GM10266 (cell line): ENCODE measurements at regions not wholly inside any gene's neighbourhood (a gene's known extent, or its start where the extent isn't known, plus 50 kb on each side); places are given as distances from the start of the nearest gene placed in this dataset.

Experiments
- DNase-seq: peaks from one replicate; pipeline ENCODE4 v3.0.0; 2012; ENCODE audit errors: extremely low spot score
- TF ChIP-seq, protein P1 (sequence below): IDR thresholded peaks from 2 replicates; pipeline ENCODE4 v1.5.1; 2012; ENCODE audit warnings: mild to moderate bottlenecking, low read depth; ENCODE audit not compliant: control insufficient read depth, insufficient read depth; ENCODE audit errors: missing control alignments

DNA sequence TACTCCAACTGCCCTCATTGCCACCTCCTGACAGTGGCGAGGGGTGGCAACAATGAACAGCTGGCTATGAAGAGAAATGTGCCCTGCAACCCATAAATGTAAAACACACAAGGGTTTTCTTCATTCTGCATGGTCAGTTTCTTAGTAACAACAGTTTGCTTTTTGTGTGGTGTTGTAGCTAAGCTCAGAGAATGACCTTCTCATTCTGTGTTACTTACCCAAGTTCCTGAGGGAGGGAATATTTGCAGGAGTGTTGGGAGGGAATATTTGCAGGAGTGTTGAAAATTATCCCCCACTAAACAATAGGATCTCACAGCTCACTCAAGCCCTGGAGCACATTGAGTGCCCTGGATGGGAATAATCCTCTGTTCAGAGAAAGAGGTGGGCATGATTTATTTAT is 456.4 kb upstream of the CDH4 start:
- TF ChIP-seq, protein P1, sequence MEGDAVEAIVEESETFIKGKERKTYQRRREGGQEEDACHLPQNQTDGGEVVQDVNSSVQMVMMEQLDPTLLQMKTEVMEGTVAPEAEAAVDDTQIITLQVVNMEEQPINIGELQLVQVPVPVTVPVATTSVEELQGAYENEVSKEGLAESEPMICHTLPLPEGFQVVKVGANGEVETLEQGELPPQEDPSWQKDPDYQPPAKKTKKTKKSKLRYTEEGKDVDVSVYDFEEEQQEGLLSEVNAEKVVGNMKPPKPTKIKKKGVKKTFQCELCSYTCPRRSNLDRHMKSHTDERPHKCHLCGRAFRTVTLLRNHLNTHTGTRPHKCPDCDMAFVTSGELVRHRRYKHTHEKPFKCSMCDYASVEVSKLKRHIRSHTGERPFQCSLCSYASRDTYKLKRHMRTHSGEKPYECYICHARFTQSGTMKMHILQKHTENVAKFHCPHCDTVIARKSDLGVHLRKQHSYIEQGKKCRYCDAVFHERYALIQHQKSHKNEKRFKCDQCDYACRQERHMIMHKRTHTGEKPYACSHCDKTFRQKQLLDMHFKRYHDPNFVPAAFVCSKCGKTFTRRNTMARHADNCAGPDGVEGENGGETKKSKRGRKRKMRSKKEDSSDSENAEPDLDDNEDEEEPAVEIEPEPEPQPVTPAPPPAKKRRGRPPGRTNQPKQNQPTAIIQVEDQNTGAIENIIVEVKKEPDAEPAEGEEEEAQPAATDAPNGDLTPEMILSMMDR: no peak
- DNase-seq: no peak

DNA sequence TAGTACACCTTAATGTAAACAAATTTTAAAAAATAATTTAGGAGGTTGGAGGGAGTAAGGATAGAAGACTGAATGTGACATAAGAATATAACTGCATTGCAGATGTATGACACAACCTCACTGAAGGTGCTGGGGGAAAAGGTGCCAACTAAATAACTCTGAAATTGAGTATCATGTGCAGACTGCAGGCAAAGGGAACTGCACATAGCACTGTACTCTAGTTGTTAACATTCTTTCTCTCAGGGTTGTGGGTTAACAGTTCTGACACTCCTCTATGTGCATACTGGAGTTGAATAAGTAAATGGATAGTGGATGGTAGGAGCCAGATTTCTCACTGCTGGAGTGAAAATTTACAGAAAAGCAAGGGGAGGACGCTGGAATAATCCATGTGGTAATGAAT is 451.9 kb upstream of the CDH4 start:
- TF ChIP-seq, protein P1: no peak

DNA sequence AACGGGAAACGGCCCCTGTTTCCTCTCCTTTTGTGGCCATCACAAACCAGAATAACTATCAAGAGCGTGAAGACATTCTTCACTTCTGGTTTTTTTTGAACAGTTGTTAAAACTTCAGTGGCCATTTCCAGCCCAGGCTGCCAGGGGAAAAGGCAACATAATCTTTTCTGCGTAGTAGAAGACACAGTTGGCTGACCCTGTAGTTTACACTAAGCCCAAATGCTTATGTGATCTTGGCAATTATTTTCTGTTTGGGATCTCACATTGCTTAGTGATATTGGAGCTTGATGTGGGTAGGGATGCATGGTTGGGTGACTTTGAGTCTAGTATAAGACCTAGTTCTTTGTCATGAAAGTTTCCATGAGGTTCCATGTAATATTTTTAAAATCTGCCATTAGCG is 449.4 kb upstream of the CDH4 start:
- TF ChIP-seq, protein P1: no peak
- no peak for DNase-seq

More for the DNA sequence above, 451.9 kb upstream of the CDH4 start:
- no peak for DNase-seq

DNA sequence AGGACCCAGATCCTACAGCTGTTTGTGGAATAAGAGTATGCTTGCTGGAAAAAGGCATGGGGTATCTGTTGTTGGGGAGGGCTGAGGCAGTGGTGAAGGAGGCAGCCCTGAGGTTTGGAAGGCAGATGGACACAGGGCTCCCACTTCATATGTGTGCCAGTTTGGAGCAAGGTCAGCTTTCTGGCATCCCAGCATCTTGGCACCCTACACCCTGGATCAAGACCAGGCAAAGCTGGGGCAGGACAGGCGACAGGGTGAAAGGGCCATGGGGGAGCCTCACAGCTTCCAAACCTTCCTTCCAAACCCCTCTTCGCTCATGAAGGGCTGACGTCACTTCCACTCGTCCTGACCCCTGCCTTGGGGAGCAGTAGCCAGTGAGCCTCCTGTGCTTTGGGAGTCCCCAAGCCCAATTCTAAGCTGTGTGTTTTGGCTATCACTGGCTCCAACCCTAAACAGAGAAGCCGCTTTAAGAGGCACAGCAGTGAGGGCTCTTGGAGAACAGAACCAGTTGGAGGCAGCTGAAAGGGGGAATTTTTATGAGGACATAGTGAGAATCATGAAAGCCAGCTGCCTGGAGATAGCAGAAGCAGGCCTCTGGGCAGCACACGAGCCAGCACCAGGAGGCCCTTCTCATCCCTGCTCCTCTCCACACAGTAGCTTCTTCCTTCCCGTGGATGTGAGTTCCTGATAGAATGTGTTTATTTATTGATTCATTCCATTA is 448.6 kb upstream of the CDH4 start:
- DNase-seq: no peak
- TF ChIP-seq, protein P1: no peak

- DNase-seq: no peak
- TF ChIP-seq, protein P1: no peak
Observed at GRCh38 chr20:60804240-60804917, 447.7 kb upstream of the CDH4 start.

DNA sequence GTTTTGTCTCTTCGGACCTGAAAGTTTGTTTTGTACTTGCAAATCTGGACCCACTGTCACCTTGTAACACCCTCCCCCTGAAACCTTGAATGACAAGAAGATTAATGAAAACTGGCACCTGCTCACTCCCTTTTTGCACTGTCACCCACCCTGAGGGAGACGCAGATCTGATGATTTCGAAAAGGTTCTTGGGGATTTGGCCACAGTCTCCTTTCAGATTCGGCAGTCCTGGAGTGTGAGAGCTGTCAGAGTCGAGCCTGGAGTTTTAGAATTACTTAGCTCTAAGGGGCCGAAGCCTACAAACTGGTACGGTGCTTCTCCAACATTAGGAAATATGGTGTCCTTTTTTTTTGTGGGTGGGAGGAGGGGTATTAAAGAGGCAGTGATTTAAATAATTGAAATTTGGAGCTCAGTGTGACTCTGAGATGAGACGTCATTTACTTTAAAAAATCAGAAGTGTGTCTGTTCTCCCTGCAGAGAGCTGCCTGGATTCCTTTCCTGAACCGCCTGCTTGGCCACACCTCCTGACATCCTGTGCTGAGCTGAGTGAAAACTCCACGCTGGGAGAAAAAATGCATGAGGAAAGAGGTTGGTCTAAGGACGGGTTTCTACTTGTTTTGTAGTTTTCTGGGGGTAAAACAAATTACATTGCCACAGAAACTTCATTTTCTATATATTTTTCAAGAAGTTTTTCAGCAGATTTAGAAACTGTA is 447.0 kb upstream of the CDH4 start:
- no peak for DNase-seq

More for the DNA sequence above, 447.0 kb upstream of the CDH4 start:
- TF ChIP-seq, protein P1: no peak
